Activated T-helper 1 cell treated with anti-CD3 and anti-CD28 coated beads, Interleukin-12 subunit alpha, Interleukin-12 subunit beta, Interleukin-2, Interleukin-4 antibody, amounts not matched to agents 30 ng/mL and 10 ng/mL and 1 ng/mL, durations not matched to agents 14 hours and 24 hours and 36 hours (primary cell): ENCODE measurements at regions not wholly inside any gene's neighbourhood (a gene's known extent, or its start where the extent isn't known, plus 50 kb on each side); places are given as distances from the start of the nearest gene placed in this dataset.
"Not testable (repeated sequence)": the region's sequence is repeated elsewhere in the genome, so short reads cannot be mapped to it uniquely, and the experiment has no call there.

Experiments used
- DNase-seq: peaks from one replicate; pipeline ENCODE4 v3.0.0; 2021; ENCODE audit warnings: low spot score
- H3K27ac Mint-ChIP-seq: one replicate; pipeline ENCODE4 v1.8.0; 2021; ENCODE audit warnings: mild to moderate bottlenecking, mixed read lengths
- H3K27me3 Mint-ChIP-seq: one replicate; pipeline ENCODE4 v1.8.0; 2022; ENCODE audit warnings: mild to moderate bottlenecking, moderate library complexity, mixed read lengths; ENCODE audit not compliant: insufficient read depth
- H3K36me3 Mint-ChIP-seq: one replicate; pipeline ENCODE4 v1.8.0; 2021; ENCODE audit warnings: low read depth, mixed read lengths
- H3K4me1 Mint-ChIP-seq: one replicate; pipeline ENCODE4 v1.8.0; 2021; ENCODE audit warnings: low read depth, mixed read lengths
- H3K4me3 Mint-ChIP-seq: one replicate; pipeline ENCODE4 v1.8.0; 2021; ENCODE audit warnings: mild to moderate bottlenecking, moderate library complexity, mixed read lengths
- H3K9me3 Mint-ChIP-seq: one replicate; pipeline ENCODE4 v1.8.0; 2021; ENCODE audit warnings: mixed read lengths
- intact Hi-C: fragments of 100-400 bp; cut with micrococcal nuclease; formaldehyde crosslinking; loops from one replicate; pipeline ENCODE4 v1.15.1; 2024

GRCh38 chr7:33793616-33794015, 111.7 kb upstream of the BMPER start:
- intact Hi-C loops, result no loop called here
- H3K9me3 Mint-ChIP-seq, result no peaks in the 10 kb centered on the region
- H3K27me3 Mint-ChIP-seq, result no peaks in the 10 kb centered on the region
- no peaks in the 10 kb centered on the region for H3K4me1 Mint-ChIP-seq
- H3K27ac Mint-ChIP-seq, result no peak overlapping the region
- H3K36me3 Mint-ChIP-seq, result no peaks in the 10 kb centered on the region
- DNase-seq, result no peak
- H3K4me3 Mint-ChIP-seq, result no peak overlapping the region

- intact Hi-C loops, result no loop called here
- Mint-ChIP-seq H3K27ac (no peak overlapping the region), H3K9me3 (no peaks in the 10 kb centered on the region), H3K4me3 (no peak overlapping the region), H3K27me3 (no peaks in the 10 kb centered on the region), H3K36me3 (no peaks in the 10 kb centered on the region), H3K4me1 (no peaks in the 10 kb centered on the region)
- no peak for DNase-seq
Measured at GRCh38 chr7:33794419-33794818, 110.9 kb upstream of the BMPER start.

- H3K4me1 Mint-ChIP-seq, result no peaks in the 10 kb centered on the region
- H3K36me3 Mint-ChIP-seq, result no peaks in the 10 kb centered on the region
- no peak overlapping the region for H3K4me3 Mint-ChIP-seq
- no peak overlapping the region for H3K27ac Mint-ChIP-seq
- no peak for DNase-seq
- intact Hi-C loops, result no loop called here
- H3K27me3 Mint-ChIP-seq, result no peaks in the 10 kb centered on the region
- peaks cover 1% of the 10 kb centered on the region for H3K9me3 Mint-ChIP-seq
Measured at GRCh38 chr7:33794959-33795358, 110.4 kb upstream of the BMPER start.

GRCh38 chr7:33796538-33796937, 108.8 kb upstream of the BMPER start:
- no peaks in the 10 kb centered on the region for H3K27me3 Mint-ChIP-seq
- H3K36me3 Mint-ChIP-seq, result no peaks in the 10 kb centered on the region
- H3K4me3 Mint-ChIP-seq, result no peak overlapping the region
- no peaks in the 10 kb centered on the region for H3K4me1 Mint-ChIP-seq
- intact Hi-C loops, result no loop called here
- H3K9me3 Mint-ChIP-seq, result peaks cover 5% of the 10 kb centered on the region
- no peak for DNase-seq
- no peak overlapping the region for H3K27ac Mint-ChIP-seq

GRCh38 chr7:33797512-33797911, 107.8 kb upstream of the BMPER start:
- H3K36me3 Mint-ChIP-seq, H3K9me3 Mint-ChIP-seq, H3K4me3 Mint-ChIP-seq, intact Hi-C loops, H3K4me1 Mint-ChIP-seq, H3K27ac Mint-ChIP-seq, DNase-seq, H3K27me3 Mint-ChIP-seq: not testable (repeated sequence)

GRCh38 chr7:33798686-33799325, 106.5 kb upstream of the BMPER start:
- no peaks in the 10 kb centered on the region for H3K27me3 Mint-ChIP-seq
- no peaks in the 10 kb centered on the region for H3K36me3 Mint-ChIP-seq
- no peak overlapping the region for H3K4me3 Mint-ChIP-seq
- intact Hi-C loops, result no loop called here
- no peak overlapping the region for H3K27ac Mint-ChIP-seq
- peaks cover 5% of the 10 kb centered on the region for H3K9me3 Mint-ChIP-seq
- no peaks in the 10 kb centered on the region for H3K4me1 Mint-ChIP-seq
- DNase-seq, result no peak

- Mint-ChIP-seq H3K9me3 (peaks cover 5% of the 10 kb centered on the region), H3K4me1 (no peaks in the 10 kb centered on the region), H3K36me3 (no peaks in the 10 kb centered on the region), H3K27me3 (no peaks in the 10 kb centered on the region), H3K27ac (no peak overlapping the region), H3K4me3 (no peak overlapping the region)
- no peak for DNase-seq
- intact Hi-C loops, result no loop called here
Measured at GRCh38 chr7:33799766-33800165, 105.6 kb upstream of the BMPER start.

GRCh38 chr7:33802600-33802999, 102.7 kb upstream of the BMPER start:
- intact Hi-C loops, result no loop called here
- H3K9me3 Mint-ChIP-seq, result peaks cover 5% of the 10 kb centered on the region
- no peak for DNase-seq
- no peaks in the 10 kb centered on the region for H3K4me1 Mint-ChIP-seq
- H3K36me3 Mint-ChIP-seq, result no peaks in the 10 kb centered on the region
- no peak overlapping the region for H3K27ac Mint-ChIP-seq
- H3K4me3 Mint-ChIP-seq, result no peak overlapping the region
- H3K27me3 Mint-ChIP-seq, result no peaks in the 10 kb centered on the region

GRCh38 chr7:33804140-33804660, 101.1 kb upstream of the BMPER start:
- Mint-ChIP-seq H3K36me3 (no peaks in the 10 kb centered on the region), H3K27me3 (no peaks in the 10 kb centered on the region), H3K4me3 (no peak overlapping the region), H3K27ac (no peak overlapping the region), H3K4me1 (no peaks in the 10 kb centered on the region), H3K9me3 (peaks cover 5% of the 10 kb centered on the region)
- intact Hi-C loops, result no loop called here
- no peak for DNase-seq

GRCh38 chr7:33805630-33806233, 99.6 kb upstream of the BMPER start:
- no peak overlapping the region for H3K4me3 Mint-ChIP-seq
- H3K9me3 Mint-ChIP-seq, result no peaks in the 10 kb centered on the region
- H3K4me1 Mint-ChIP-seq, result no peaks in the 10 kb centered on the region
- no peaks in the 10 kb centered on the region for H3K27me3 Mint-ChIP-seq
- intact Hi-C loops, result no loop called here
- H3K27ac Mint-ChIP-seq, result no peak overlapping the region
- H3K36me3 Mint-ChIP-seq, result no peaks in the 10 kb centered on the region
- no peak for DNase-seq

- Mint-ChIP-seq H3K4me1 (no peaks in the 10 kb centered on the region), H3K27ac (no peak overlapping the region), H3K27me3 (no peaks in the 10 kb centered on the region), H3K9me3 (no peaks in the 10 kb centered on the region), H3K4me3 (no peak overlapping the region), H3K36me3 (no peaks in the 10 kb centered on the region)
- intact Hi-C loops, result no loop called here
- no peak for DNase-seq
Measured at GRCh38 chr7:33806298-33807154, 98.8 kb upstream of the BMPER start.

GRCh38 chr7:33807155-33807530, 98.2 kb upstream of the BMPER start:
- Mint-ChIP-seq H3K4me1 (no peaks in the 10 kb centered on the region), H3K27me3 (no peaks in the 10 kb centered on the region), H3K27ac (no peak overlapping the region), H3K36me3 (no peaks in the 10 kb centered on the region), H3K4me3 (no peak overlapping the region), H3K9me3 (no peaks in the 10 kb centered on the region)
- DNase-seq, result no peak
- intact Hi-C loops, result no loop called here

GRCh38 chr7:33807779-33808482, 97.4 kb upstream of the BMPER start:
- no peaks in the 10 kb centered on the region for H3K27me3 Mint-ChIP-seq
- no peaks in the 10 kb centered on the region for H3K36me3 Mint-ChIP-seq
- no peaks in the 10 kb centered on the region for H3K4me1 Mint-ChIP-seq
- no peak for DNase-seq
- H3K4me3 Mint-ChIP-seq, result no peak overlapping the region
- H3K27ac Mint-ChIP-seq, result no peak overlapping the region
- intact Hi-C loops, result no loop called here
- H3K9me3 Mint-ChIP-seq, result peaks cover 6% of the 10 kb centered on the region
